ENCODE measurements at regions not wholly inside any gene's neighbourhood (a gene's known extent, or its start where the extent isn't known, plus 50 kb on each side); places are given as distances from the start of the nearest gene placed in this dataset.
"Not testable (repeated sequence)": the region's sequence is repeated elsewhere in the genome, so short reads cannot be mapped to it uniquely, and the experiment has no call there.

DNA sequence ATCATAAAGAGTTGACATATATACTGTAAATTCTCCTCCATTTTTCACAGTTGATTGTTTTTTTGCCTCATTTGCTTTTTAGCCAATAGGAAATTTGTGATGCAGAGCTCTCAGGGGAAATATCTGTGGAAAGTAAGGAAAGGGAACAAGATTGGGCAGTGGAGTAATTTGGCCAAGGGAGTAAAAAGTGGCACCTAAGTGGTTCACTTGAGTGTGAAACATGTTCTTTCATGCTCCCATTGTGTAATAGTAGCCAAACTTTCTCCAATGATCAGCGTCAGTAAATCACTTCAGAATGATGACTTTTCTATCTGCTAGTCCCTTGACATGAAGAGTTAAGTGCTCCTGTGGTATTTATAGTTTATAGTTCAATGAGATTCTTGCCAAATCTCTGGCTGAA is 141.9 kb upstream of the KCNJ3 start:
- Mint-ChIP-seq H3K4me3 (ENCODE audit: unreplicated experiment) (no peak overlapping the region), H3K4me1 (ENCODE audit: unreplicated experiment) (no peaks in the 10 kb centered on the region), H3K27me3 (ENCODE audit: unreplicated experiment) (no peaks in the 10 kb centered on the region), H3K27ac (ENCODE audit: unreplicated experiment) (no peak overlapping the region), H3K9me3 (ENCODE audit: unreplicated experiment) (no peaks in the 10 kb centered on the region), H3K36me3 (ENCODE audit: unreplicated experiment) (no peaks in the 10 kb centered on the region)
- TF ChIP-seq, protein P1, sequence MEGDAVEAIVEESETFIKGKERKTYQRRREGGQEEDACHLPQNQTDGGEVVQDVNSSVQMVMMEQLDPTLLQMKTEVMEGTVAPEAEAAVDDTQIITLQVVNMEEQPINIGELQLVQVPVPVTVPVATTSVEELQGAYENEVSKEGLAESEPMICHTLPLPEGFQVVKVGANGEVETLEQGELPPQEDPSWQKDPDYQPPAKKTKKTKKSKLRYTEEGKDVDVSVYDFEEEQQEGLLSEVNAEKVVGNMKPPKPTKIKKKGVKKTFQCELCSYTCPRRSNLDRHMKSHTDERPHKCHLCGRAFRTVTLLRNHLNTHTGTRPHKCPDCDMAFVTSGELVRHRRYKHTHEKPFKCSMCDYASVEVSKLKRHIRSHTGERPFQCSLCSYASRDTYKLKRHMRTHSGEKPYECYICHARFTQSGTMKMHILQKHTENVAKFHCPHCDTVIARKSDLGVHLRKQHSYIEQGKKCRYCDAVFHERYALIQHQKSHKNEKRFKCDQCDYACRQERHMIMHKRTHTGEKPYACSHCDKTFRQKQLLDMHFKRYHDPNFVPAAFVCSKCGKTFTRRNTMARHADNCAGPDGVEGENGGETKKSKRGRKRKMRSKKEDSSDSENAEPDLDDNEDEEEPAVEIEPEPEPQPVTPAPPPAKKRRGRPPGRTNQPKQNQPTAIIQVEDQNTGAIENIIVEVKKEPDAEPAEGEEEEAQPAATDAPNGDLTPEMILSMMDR (IDR thresholded peaks at IDR 0.05): no peak
- DNase-seq (ENCODE audit: extremely low spot score, unreplicated experiment): no peak

DNA sequence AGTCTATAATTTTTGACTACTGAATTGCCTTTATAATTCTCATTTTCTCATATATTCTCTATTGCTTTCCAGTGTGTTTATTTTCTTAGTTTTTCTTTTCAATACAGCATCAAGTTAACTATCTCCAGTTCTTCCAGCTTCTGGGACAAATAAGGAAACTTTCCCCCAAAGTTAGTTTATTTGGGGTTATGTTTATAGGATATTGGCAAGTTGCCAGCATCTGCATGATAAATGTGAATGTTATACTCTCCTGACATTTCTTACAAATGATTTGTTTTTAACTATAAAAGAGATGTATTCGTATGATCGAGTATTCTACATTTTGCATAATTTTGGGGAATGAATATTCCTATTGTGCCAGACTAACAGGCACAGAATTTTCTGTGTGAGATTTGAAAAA is 140.6 kb upstream of the KCNJ3 start:
- H3K9me3 Mint-ChIP-seq (ENCODE audit: unreplicated experiment): no peaks in the 10 kb centered on the region
- no peak for DNase-seq (ENCODE audit: extremely low spot score, unreplicated experiment)
- TF ChIP-seq, protein P1 (IDR thresholded peaks at IDR 0.05): no peak
- no peak overlapping the region for H3K4me3 Mint-ChIP-seq (ENCODE audit: unreplicated experiment)
- H3K27ac Mint-ChIP-seq (ENCODE audit: unreplicated experiment): no peak overlapping the region
- H3K4me1 Mint-ChIP-seq (ENCODE audit: unreplicated experiment): no peaks in the 10 kb centered on the region
- no peaks in the 10 kb centered on the region for H3K27me3 Mint-ChIP-seq (ENCODE audit: unreplicated experiment)
- no peaks in the 10 kb centered on the region for H3K36me3 Mint-ChIP-seq (ENCODE audit: unreplicated experiment)

- Mint-ChIP-seq H3K27ac (ENCODE audit: unreplicated experiment) (no peak overlapping the region), H3K4me1 (ENCODE audit: unreplicated experiment) (no peaks in the 10 kb centered on the region), H3K4me3 (ENCODE audit: unreplicated experiment) (no peak overlapping the region), H3K9me3 (ENCODE audit: unreplicated experiment) (peaks cover 23% of the 10 kb centered on the region), H3K27me3 (ENCODE audit: unreplicated experiment) (no peaks in the 10 kb centered on the region), H3K36me3 (ENCODE audit: unreplicated experiment) (no peaks in the 10 kb centered on the region)
- no peak for DNase-seq (ENCODE audit: extremely low spot score, unreplicated experiment)
- TF ChIP-seq, protein P1 (IDR thresholded peaks at IDR 0.05): no peak
Observed at GRCh38 chr2:154565433-154565832, 133.1 kb upstream of the KCNJ3 start.

DNA sequence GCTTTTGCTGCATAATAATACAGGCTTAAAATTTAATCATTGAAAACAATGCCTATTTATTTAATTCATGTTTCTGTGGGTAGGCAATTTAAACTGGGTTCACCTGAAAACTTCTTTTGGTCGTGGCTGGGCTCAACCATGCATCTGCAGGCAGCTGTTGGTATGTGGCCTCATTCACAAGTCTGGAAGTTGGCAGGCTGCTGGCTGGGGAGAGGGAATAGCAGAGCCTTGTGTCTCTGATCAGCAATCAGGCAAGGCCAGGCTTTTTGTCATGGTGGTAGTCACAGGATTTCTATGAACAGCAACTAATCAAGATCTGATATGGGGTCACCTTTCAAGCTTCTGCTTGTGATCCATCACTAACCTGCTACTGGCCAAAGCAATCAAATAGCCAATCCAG is 130.1 kb upstream of the KCNJ3 start:
- H3K9me3 Mint-ChIP-seq (ENCODE audit: unreplicated experiment): peaks cover 23% of the 10 kb centered on the region

GRCh38 chr2:154570501-154570900 is 128.0 kb upstream of the KCNJ3 start:
- Mint-ChIP-seq H3K9me3 (ENCODE audit: unreplicated experiment) (peaks cover 18% of the 10 kb centered on the region), H3K4me1 (ENCODE audit: unreplicated experiment) (no peaks in the 10 kb centered on the region), H3K27ac (ENCODE audit: unreplicated experiment) (no peak overlapping the region)

More for the DNA sequence above, 130.1 kb upstream of the KCNJ3 start:
- H3K27ac Mint-ChIP-seq (ENCODE audit: unreplicated experiment): no peak overlapping the region
- TF ChIP-seq, protein P1 (IDR thresholded peaks at IDR 0.05): no peak
- H3K36me3 Mint-ChIP-seq (ENCODE audit: unreplicated experiment): no peaks in the 10 kb centered on the region
- no peak overlapping the region for H3K4me3 Mint-ChIP-seq (ENCODE audit: unreplicated experiment)
- H3K27me3 Mint-ChIP-seq (ENCODE audit: unreplicated experiment): no peaks in the 10 kb centered on the region
- no peaks in the 10 kb centered on the region for H3K4me1 Mint-ChIP-seq (ENCODE audit: unreplicated experiment)
- DNase-seq (ENCODE audit: extremely low spot score, unreplicated experiment): no peak

DNA sequence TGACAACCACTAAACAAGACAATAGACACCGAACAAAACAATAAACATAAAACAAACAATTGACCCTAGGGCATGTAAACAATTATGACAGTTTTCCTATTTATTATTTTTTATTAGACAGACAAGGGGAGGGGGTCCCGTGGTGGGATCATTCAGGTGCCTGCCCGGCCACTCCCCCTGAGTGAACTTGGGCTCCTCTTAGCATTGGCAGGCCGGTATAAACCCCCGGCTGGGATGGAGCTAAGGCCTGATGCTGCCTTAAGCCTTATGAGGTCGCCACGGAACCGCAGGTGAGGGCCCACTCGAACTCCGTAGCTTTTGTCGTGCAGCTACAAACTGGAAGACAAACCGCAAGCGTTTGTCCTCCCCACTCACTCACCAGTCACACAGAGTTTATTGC is 121.8 kb upstream of the KCNJ3 start:
- not testable (repeated sequence) for DNase-seq (ENCODE audit: extremely low spot score, unreplicated experiment); H3K27me3 Mint-ChIP-seq (ENCODE audit: unreplicated experiment); H3K4me3 Mint-ChIP-seq (ENCODE audit: unreplicated experiment); H3K4me1 Mint-ChIP-seq (ENCODE audit: unreplicated experiment); H3K36me3 Mint-ChIP-seq (ENCODE audit: unreplicated experiment); H3K27ac Mint-ChIP-seq (ENCODE audit: unreplicated experiment); H3K9me3 Mint-ChIP-seq (ENCODE audit: unreplicated experiment)

More at GRCh38 chr2:154570501-154570900, 128.0 kb upstream of the KCNJ3 start:
- H3K27me3 Mint-ChIP-seq (ENCODE audit: unreplicated experiment): no peaks in the 10 kb centered on the region
- no peaks in the 10 kb centered on the region for H3K36me3 Mint-ChIP-seq (ENCODE audit: unreplicated experiment)
- H3K4me3 Mint-ChIP-seq (ENCODE audit: unreplicated experiment): no peak overlapping the region
- TF ChIP-seq, protein P1 (IDR thresholded peaks at IDR 0.05): no peak
- DNase-seq (ENCODE audit: extremely low spot score, unreplicated experiment): no peak

Measured in osteocyte (in vitro differentiated cells).